NCI-H2227 (cell line): ENCODE measurements at regions not wholly inside any gene's neighbourhood (a gene's known extent, or its start where the extent isn't known, plus 50 kb on each side); places are given as distances from the start of the nearest gene placed in this dataset.
"Not testable (repeated sequence)": the region's sequence is repeated elsewhere in the genome, so short reads cannot be mapped to it uniquely, and the experiment has no call there.

Experiments used
- DNase-seq: peaks from one replicate; lab custom pipeline; 2025; ENCODE audit not compliant: unreplicated experiment; lab: John Stamatoyannopoulos, UW

DNA sequence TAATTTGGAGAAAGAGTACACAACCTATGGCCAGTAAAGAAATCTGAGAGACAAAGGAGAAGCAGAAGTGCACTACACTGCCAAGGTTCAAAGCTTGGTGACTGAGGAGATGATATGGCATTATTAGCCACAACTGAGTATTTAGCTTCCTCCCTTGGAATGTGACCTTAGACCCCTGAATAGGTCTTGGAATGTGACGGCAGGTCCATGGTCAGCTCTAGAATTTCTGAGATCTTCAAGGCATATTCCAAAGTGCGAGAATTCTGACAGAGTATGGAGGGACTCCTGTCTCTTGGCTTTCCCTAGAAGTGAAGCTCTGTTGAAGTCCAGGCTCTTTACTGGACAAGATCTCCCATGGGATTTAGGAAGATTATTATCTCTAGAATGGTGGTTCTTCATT lies 130.0 kb upstream of the FN1 start:
- no peak for DNase-seq

DNA sequence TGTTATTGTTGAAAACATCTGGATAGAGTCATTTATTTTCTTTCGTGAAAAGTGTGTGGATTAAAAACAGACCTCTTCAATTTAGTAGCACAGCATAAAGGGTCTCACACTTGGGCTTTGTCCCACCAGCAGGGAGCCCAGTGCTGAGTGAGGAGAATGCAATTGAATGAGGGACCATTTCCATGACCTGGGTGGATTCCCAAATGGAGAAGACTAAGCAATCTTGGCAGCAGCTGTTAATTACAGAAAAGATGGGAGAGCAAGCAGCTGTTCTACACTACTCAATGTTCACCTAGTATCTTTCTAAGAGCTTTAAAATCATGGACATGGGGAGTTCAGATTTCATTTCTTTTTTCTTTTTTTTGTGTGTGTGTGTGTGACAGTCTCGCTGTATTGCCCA lies 121.8 kb upstream of the FN1 start:
- no peak for DNase-seq

DNA sequence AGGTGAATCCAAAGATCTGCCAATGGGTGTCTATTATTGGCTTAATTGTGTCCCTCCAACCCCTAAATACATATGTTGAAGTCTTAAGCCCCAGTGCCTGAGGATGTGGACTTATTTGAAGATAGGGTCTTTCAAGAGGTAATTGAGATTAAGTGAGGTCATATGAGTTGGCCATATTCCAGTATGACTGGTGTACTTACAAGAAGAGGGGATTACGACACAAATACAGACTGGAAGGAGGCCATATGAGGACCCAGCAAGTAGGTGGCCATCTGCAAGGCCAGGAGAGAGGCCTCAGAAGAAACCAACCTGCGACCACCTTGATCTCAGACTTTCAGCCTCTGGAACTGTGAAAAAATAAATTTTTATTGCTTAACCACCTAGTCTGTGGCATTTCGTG lies 121.1 kb upstream of the FN1 start:
- no peak for DNase-seq

DNA sequence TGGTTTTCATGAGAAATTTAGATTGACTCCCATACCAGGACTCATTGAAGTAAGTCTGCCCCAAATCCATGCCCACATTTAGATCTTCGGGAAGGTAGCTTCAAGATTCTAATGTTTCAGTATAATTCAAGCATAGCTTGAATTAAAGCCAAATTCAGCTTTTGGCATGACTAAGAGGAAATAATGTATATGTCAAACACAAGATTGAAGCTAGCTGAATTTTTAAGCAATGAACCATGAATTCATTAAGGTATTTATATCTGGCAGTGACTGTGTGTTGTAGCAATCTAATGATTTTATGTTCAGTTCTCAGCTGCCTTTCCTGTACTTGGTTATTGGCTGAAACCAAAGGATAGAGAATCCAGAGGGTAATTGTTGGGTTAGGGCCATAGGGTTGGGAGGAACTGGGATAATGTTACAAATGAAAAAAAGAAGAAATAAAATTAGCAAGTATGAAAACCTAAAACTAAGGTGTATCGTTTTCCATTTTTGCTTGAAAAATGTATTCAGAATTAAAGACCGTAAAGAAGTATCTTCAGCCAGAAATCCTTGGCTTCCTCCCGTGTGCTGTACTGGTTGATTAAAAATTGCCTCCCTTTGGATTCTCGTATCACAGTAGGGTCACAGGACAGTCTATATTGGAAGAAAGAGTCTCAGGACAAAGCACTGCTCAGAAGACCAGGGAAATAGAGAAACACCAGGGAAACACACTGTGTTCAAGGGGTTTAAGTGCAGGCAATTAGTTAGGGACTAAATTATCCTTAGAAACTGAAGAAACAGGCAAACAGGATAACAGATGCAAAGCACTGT lies 119.0 kb upstream of the FN1 start:
- no peak for DNase-seq

DNA sequence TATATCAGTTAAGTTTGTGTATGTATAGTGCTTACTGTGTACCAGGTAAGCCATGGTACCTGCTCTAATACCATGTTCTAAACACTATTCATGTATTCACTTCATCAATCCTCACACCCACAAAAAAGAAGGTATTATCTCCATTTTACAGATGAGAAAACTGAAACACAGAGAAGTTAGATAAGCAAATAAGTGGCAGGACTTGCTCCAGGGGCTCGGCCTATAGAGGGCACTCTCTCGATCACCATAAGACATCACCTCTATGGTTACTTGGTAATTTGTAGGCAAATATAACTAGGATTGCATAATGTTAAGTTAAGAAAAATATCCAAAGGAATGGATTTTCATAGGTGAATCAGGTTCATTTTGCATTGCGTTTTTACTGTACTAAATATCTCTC lies 118.1 kb upstream of the FN1 start:
- no peak for DNase-seq

DNA sequence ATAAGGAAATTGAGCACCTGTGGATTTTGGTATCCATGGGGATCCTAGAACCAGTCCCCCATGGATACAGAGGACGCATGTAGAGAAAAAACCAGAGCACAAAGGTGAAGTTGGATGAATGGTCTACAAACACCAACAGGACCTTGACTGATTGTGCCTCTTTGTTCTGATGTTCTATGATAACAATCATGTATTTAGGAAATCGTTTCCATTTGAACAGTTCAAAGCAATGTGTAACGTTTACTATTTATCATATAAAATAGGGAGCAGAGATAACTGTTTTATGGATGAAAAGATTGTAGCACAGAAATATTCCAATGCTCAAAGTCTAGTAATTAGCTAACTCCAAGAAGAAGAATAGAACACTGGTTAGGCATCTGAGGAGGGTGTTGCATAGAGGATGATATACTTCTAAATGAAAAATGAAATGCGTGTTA lies 116.3 kb upstream of the FN1 start:
- DNase-seq, result no peak

DNA sequence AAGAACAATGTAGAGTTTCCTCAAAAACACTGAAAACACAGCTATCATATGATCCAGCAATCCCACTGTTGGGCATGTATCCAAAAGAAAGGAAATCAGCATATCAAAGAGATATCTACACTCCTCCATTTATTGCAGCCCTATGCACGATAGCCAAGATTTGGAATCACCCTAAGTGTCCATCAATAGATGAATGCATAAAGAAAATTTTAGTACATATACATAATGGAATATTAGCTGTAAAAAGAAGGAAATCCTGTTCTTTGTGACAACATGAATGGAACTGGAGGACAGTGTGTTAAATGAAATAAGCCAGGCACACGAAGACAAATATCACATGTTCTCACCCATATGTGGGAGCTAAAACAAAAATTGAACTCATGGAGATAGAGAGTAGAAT lies 114.5 kb upstream of the FN1 start:
- no peak for DNase-seq

DNA sequence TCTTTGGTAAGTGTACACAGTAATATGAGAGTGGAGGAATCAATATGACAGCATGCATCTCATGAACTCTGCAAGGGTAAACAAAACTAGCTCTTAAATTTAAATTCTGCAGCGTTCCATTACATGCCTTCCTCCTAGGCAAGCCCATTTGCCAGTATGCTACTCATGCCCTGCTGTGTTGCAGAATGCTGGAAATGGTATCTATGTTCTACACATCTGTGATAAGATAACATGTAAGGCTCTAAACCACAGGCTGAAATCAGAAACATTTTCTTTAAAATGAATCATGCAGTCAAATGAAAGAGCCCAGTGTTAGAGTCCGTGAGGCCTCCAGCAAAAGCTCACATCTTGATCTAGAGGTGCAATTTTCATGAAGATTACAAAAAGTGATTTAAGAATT lies 112.8 kb upstream of the FN1 start:
- DNase-seq, result no peak

DNA sequence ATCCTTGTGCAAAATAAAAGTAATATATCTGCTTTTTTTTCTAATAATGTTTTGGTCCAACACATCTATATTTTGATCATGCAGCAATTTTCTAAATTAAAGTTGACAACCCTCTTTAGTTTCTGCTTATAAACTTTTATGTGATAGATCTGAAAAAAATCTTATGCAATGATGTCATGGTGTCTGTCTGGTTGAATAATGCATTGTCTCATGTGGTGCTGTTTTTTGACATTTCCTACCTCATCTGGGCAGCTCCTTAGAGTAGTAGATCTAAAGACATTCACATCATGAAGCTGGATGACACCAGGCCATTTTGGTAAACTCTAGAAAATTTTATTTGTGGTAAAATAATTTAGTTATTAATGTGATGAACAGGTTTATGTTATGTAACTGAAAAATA lies 106.8 kb upstream of the FN1 start:
- no peak for DNase-seq

DNA sequence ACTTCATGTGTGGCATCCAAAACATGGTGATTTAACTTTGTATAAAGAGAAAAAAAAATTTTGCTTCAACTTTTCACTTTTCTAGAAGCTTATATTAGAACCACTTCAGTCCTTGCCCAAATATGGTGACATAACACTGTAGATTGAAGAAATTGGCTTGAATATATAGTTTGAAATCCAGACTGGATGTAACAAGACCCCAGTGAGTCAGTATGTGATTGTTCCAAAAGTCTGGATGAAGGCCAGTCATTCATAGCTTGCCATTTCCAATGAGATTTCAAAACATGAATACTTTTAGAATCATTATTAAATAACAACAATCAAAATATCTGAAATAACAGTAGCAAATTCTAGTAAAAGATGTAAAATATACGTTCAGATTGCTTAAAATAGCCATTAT lies 104.8 kb upstream of the FN1 start:
- no peak for DNase-seq

DNA sequence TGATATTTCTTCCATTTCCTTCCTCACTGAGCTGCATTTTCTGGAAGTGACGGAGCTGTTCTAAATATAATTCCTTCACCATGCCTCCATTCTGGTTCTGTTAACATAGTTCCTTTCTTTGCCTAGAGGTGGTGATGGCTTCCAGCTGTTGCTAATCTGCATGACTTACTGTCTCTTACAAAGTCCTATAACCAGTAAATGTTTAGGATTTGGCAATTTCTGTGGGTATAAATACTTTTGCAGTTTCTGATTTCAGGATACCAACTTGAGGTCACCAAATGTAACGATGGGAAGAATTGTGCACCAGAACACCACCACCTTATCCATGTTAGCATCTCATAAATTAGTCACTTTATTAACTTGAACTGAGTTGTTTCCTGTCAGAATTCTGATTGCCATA lies 101.7 kb upstream of the FN1 start:
- no peak for DNase-seq

DNA sequence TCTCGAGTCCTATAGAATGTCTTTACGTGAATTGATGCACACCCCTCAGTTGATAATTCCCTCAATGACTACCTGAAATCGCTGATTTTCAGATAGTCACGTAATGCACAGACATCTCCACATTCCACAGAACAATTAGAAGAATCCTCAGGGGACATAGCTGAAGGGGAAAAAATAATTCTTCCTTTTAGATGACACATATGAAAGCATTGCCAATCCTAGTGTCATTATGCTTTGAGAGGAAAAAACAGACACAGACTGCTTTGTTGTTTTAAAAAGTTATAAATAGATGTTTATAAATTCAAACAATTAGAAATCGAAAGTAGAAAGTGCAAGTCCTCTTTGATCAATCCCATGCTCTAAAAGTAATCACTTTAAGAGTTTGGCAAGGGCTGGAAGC lies 100.6 kb upstream of the FN1 start:
- DNase-seq, result no peak

DNA sequence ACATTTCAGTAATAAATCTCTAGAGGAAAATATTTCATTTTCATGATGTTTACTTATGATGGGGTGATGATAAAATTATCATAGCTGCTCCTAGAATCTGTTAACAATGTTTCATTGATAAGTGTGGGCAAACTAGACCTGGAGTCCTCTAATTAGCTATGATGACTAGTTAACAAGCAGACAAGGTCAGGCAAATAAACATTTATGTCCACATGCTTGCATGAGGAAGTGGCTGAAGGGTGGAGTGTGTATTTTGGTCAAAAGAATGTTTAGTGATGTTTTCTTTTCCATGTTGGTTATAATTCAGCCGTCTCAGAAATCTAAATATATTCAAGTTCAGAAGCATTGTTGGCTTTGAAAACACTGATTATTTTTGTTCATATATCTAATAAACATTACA lies 99.9 kb upstream of the FN1 start:
- DNase-seq, result no peak

DNA sequence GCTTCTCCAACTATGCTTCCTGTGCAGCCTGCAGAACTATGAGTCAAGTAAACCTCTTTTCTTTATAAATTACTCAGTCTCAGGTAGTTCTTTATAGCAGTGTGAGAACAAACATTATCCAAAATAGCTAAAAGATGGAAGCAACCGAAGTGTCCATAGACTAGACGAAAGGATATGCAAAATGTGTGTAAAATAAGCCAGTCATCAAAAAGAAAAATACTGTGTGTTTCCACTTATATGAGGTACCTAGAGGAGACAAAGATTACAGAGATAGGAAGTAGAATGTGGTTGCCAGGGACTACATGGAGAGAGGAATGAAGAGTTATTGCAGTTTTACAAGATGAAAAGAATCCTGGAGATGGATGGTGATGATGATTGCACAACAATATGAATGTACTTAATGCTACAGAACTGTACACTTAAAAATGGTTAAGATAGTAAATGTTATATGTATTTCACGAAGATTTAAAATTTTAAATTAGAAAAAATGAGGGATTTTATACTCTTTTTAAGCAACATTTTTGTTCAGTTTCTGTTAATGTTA lies 99.3 kb upstream of the FN1 start:
- no peak for DNase-seq

DNA sequence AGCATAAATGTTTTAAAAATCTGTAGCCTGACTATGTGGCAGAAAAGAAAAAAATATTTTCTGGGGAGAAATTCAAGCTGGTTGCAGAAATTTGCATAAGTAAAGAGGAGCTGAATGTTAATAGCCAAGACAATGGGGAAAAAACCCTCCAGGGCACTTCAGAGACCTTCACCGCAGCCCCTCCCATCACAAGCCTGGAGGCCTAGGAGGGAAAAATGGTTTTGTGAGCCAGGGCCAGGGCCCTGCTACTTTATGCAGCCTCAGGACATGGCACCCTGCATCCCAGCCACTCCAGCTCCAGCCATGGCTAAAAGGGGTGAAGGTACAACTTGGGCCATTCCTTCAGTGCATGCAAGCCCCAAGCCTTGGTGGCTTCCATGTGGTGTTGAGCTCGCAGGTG lies 97.8 kb upstream of the FN1 start:
- not testable (repeated sequence) for DNase-seq

DNA sequence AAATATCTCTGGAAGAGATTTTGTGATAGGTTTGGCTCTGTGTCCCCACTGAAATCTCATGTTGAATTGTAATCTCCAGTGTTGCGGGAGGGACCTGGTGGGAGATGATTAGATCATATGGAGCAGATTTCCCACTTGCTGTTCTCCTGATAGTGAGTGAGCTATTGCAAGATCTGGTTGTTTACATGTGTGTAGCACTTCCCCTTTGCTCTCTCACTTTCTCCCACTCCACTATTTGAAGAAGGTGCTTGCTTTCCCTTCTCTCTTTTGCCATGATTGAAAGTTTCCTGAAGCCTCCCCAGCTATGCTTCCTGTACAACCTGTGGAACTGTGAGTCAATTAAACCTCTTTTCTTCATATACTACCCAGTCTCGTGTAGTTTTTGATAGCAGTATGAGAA lies 97.0 kb upstream of the FN1 start:
- no peak for DNase-seq

DNA sequence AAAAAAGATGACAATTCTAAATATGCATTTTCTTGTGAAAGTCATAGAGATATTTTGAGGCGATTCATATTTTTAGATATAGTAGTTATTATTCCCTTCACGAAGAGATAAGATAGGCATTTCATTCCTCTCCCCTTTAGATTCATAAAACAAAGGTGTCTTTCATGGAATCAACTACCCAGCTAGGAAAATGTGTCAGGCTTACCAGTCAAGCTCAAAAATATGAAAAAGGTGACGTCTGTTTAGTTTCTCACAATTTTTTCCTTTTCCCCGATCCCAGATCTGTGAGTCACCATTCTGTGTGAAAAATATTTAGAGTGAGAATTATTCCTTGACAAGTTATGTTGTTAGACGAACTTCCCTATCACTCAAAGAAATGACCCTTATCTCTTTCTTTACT lies 95.4 kb upstream of the FN1 start:
- no peak for DNase-seq

DNA sequence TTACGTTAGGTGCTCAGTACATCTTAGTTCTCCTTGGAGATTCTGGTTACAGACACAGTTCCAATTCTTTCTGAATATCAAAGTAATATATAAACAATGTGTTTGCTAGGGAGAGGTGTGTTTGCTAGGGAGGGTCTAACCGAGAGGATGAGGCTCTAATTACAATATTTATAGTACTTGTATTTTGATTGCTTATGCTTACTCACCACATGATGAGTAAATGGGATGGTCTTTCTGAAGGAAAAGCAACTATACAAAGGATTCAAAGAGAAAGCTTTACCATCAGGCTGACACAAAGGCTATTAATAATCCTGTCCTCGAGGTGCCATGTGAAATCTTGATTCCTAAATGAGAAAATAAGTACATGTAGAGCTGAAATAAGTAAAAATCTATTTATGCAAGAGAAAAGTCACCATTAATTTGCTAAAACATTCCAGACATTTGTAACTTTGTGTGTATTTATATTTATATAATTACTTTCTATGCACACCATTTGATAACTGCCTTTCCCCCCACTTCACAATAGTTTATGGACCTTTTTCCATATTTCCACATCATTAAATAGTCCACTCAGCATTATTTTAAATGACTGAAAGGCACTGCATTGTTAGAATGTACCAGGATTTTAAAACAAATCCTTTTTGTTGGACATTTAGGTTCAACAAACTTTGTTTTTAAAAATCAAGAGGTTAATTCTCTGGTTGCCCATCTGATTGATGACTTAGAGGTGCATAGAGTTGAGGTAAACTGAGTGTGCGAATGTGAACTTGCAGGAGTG lies 94.5 kb upstream of the FN1 start:
- no peak for DNase-seq

DNA sequence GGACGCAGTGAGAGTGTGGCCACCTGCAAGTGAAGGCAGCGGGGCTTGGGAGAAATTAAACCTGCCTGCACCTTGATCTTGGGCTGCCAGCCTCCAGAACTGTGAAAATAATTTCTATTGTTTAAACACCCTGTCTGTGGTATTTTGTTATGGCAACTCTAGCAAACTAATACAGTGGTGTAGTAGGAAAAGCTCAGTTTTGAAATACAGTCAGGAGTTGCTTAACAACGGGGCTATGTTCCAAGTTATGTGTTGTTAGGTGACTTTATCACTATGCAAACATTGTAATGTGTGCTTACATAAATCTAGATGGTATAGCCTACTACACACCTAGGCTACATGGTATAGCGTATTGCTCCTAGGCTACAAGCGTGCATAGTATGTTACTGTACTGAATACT lies 93.4 kb upstream of the FN1 start:
- DNase-seq, result no peak

DNA sequence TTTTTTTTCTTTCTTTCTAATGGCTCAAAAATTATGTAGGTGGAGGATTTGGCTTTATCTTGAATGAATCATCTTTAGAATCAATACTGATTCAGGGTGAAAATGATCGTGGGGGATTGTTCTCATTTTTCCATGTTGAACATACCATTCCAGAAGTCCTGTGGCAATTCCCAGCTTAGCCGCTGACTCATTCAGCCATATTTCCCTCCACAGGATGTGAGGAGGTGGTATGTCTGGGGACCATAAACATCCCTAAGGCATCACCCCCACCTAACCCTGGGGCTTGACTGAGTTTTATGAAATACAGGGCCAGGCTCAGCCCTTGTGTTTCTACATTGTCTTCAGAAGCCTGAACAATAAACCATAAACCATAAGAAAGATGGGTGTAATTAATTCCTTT lies 92.7 kb upstream of the FN1 start:
- DNase-seq, result no peak

DNA sequence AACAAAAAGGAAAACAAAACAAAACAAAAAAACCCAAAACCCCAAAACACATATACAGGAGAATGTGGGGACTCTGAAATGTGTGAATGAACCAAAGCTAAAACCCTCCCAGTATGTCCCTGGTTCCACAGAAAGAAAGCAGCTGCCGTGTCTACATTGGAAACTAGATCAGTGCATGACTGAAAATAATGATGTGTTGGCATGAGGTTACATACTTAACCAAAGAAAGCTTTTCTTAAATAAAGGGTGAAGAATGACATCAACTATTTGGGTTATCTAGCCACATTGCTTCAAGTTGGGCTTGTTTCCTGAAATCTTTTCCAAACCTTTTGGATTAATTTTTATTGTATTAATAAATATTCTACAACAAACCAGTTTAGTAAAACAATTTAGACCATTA lies 91.9 kb upstream of the FN1 start:
- DNase-seq, result no peak

DNA sequence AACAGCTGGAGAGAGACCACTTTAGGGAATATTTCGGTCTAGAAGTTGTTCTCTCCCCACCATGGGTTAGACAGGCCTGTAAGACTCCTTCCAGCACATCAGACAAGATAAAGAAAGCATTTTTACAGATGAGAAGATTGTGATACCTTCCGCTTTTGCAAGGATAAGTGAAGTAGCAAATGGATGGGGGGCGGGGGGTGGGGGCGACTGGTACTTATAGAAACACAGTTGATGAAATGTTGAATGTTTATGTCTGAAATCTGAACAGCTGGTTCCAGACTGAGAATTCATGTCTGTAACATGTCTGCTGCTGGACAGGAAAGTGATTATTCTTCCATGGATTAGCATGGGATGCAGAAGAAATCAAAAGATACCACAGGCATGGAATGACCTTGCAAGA lies 90.5 kb upstream of the FN1 start:
- DNase-seq, result no peak
